ENCODE measurements at regions not wholly inside any gene's neighbourhood (a gene's known extent, or its start where the extent isn't known, plus 50 kb on each side); places are given as distances from the start of the nearest gene placed in this dataset.

GRCh38 chr5:57683036-57683630, 200.5 kb upstream of the ACTBL2 start:
- Histone ChIP-seq H3K4me1 (ENCODE audit: control insufficient read depth, insufficient read depth, low read length) (no peaks in the 10 kb centered on the region), H3K36me3 (ENCODE audit: control insufficient read depth, insufficient read depth, low read length) (no peaks in the 10 kb centered on the region), H3K9ac (ENCODE audit: extremely low read depth, low read length, poor library complexity, severe bottlenecking) (no peak overlapping the region), H3K27ac (ENCODE audit: low read depth, low read length) (no peak overlapping the region), H3K9me3 (ENCODE audit: control insufficient read depth, low read length) (no peaks in the 10 kb centered on the region), H3K27me3 (ENCODE audit: control insufficient read depth, insufficient read depth, low read length, poor library complexity, severe bottlenecking) (no peaks in the 10 kb centered on the region), H3K4me3 (ENCODE audit: low read length) (no peak overlapping the region)
- WGBS, 2 experiments (ENCODE audit: insufficient coverage in 1 of 2, insufficient read length in 1 of 2), result 87% methylated on average over 2 of the region's 2 CpGs; no CpG with 5 or more reads in 1 of the 2 experiments
- no peak for TF ChIP-seq CTCF (conservative IDR thresholded peaks at IDR 0.05)
- no peak for DNase-seq
- Mint-ChIP-seq H3K27me3 (ENCODE audit: insufficient read depth) (peaks cover 3% of the 10 kb centered on the region), H3K4me1 (peaks cover 3% of the 10 kb centered on the region), H3K27ac (no peak overlapping the region), H3K9me3 (no peaks in the 10 kb centered on the region), H3K4me3 (no peak overlapping the region), H3K36me3 (ENCODE audit: low read depth) (no peaks in the 10 kb centered on the region)

GRCh38 chr5:57681942-57682341, 199.3 kb upstream of the ACTBL2 start:
- H3K9me3 ChIP-seq (ENCODE audit: control insufficient read depth, low read length), result no peaks in the 10 kb centered on the region
- no peak for DNase-seq
- Mint-ChIP-seq H3K9me3 (no peaks in the 10 kb centered on the region), H3K27me3 (ENCODE audit: insufficient read depth) (peaks cover 3% of the 10 kb centered on the region), H3K4me3 (no peak overlapping the region), H3K27ac (no peak overlapping the region), H3K36me3 (ENCODE audit: low read depth) (no peaks in the 10 kb centered on the region), H3K4me1 (peaks cover 3% of the 10 kb centered on the region)
- no peak for TF ChIP-seq CTCF (conservative IDR thresholded peaks at IDR 0.05)
- H3K27me3 ChIP-seq (ENCODE audit: control insufficient read depth, insufficient read depth, low read length, poor library complexity, severe bottlenecking), result no peaks in the 10 kb centered on the region
- no peak overlapping the region for H3K9ac ChIP-seq (ENCODE audit: extremely low read depth, low read length, poor library complexity, severe bottlenecking)
- no peaks in the 10 kb centered on the region for H3K36me3 ChIP-seq (ENCODE audit: control insufficient read depth, insufficient read depth, low read length)
- no peak overlapping the region for H3K4me3 ChIP-seq (ENCODE audit: low read length)
- no peak overlapping the region for H3K27ac ChIP-seq (ENCODE audit: low read depth, low read length)
- H3K4me1 ChIP-seq (ENCODE audit: control insufficient read depth, insufficient read depth, low read length), result no peaks in the 10 kb centered on the region
- 93% methylated on average over 3 of the region's 3 CpGs for WGBS, 2 experiments (ENCODE audit: insufficient coverage in 1 of 2, insufficient read length in 1 of 2)

GRCh38 chr5:57680686-57681085, 198.1 kb upstream of the ACTBL2 start:
- Mint-ChIP-seq H3K27ac (no peak overlapping the region), H3K4me3 (no peak overlapping the region), H3K36me3 (ENCODE audit: low read depth) (no peaks in the 10 kb centered on the region), H3K9me3 (no peaks in the 10 kb centered on the region), H3K4me1 (peaks cover 3% of the 10 kb centered on the region), H3K27me3 (ENCODE audit: insufficient read depth) (peaks cover 3% of the 10 kb centered on the region)
- no peak for TF ChIP-seq CTCF (conservative IDR thresholded peaks at IDR 0.05)
- H3K36me3 ChIP-seq (ENCODE audit: control insufficient read depth, insufficient read depth, low read length), result no peaks in the 10 kb centered on the region
- no peak for DNase-seq
- no peak overlapping the region for H3K27ac ChIP-seq (ENCODE audit: low read depth, low read length)
- no peaks in the 10 kb centered on the region for H3K9me3 ChIP-seq (ENCODE audit: control insufficient read depth, low read length)
- WGBS, 2 experiments (ENCODE audit: insufficient coverage in 1 of 2, insufficient read length in 1 of 2), result 83 to 94% methylated on average over 1 of the region's 1 CpG
- no peak overlapping the region for H3K4me3 ChIP-seq (ENCODE audit: low read length)
- no peaks in the 10 kb centered on the region for H3K4me1 ChIP-seq (ENCODE audit: control insufficient read depth, insufficient read depth, low read length)
- no peak overlapping the region for H3K9ac ChIP-seq (ENCODE audit: extremely low read depth, low read length, poor library complexity, severe bottlenecking)
- H3K27me3 ChIP-seq (ENCODE audit: control insufficient read depth, insufficient read depth, low read length, poor library complexity, severe bottlenecking), result no peaks in the 10 kb centered on the region

Measured in endodermal cell (in vitro differentiated cells).